DMS79 treated with DMSO at 0.1 percent for 48 hours (cell line): ENCODE measurements at regions not wholly inside any gene's neighbourhood (a gene's known extent, or its start where the extent isn't known, plus 50 kb on each side); places are given as distances from the start of the nearest gene placed in this dataset.

Source experiments
- DNase-seq: peaks from one replicate; lab custom pipeline; 2025; lab: John Stamatoyannopoulos, UW

DNA sequence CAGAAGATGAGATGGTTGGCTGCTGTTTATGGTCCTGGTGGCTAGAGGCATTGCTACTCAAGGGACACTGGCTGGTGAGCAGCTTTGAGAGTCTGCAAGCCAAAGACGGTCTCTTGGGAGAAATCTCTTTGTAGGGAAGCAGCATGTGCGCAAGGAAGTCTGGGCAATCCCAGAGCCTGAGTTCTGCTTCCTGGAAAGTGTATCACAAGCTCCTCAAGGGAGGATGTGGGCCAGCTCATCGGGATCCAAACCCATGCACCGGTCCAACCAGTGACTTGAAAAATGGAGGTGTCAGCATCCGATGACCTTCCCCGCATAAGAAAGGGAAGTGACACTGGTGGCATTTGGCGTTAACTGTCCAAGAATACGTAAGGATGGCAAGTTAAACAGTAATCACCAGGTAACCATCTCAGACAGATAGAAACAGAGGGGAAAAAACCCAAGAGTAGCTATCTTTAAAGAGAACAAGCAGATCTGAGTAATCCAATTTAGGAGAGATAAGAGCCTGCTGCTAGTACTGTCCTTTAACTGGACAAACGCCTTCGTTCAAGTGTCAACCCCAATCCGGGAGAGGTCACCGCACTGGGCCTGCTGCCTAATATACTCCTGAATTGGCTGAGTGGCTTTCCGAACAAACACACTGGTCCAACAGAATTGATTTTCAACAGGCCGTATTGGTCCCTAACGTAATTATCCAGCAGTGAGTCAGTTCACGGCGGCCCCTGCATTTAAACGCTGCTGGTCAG lies 303.0 kb upstream of the ZFHX3 start:
- DNase-seq: no peak

DNA sequence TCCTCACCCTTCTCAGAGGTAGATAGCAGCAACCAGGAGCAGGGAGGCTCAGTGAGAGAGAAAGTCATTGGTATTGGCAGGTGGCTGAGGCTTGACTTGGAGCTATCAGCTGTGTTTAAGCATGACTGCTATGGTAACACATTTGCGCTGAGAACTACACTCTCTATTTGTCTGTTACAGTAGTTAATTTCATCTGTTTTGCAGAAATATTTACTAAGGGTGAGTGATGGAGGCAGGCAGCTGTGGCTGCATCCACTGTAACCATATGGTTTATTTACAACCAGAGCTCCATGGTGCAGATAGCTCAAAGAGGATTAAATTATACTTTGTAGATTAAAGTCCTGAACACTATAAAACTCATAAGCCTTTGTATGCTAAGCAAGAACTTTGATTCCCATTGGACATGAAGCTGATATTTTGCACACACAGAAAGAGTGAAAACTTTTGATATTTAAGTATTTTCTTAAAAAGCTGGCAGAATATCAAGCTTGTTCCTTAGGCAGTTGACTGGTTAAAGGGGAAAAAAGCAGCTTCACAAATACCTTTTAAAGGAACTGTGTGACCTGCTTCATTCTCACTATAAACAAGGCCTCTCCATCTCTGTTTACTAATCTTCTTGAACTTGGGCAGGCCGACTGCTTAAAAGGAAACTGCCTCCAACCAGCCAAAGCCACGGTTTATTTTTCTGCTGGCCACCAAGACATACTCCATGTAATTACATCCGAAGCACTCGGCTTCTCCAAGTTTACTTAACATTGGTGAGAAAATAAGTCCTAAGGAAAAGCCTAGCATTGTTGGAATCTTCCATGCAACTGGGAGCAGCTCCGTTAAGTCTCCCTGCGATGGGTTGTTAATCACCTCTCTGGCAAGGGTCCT lies 299.8 kb upstream of the ZFHX3 start:
- peak; percentile 18 for DNase-seq

DNA sequence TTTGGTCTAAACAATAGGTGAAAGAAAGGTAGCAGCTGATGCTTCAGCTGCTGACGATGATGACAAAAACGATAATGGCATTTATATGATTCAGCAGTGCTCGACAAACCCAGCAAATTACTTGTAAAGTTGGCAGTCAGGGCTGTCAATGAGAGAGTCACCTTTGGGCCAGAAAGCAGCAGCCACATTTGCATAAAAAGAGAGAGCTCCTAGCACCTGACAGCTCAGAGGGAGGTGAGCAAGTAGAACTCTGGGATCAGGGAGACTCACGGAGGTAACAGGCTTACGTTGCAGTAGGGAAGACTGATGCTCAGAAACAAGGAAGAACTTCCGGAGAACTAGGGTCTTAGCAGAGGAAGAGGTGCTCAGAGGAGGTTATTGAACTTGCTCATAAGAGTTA lies 291.9 kb upstream of the ZFHX3 start:
- peak; percentile 19 for DNase-seq

DNA sequence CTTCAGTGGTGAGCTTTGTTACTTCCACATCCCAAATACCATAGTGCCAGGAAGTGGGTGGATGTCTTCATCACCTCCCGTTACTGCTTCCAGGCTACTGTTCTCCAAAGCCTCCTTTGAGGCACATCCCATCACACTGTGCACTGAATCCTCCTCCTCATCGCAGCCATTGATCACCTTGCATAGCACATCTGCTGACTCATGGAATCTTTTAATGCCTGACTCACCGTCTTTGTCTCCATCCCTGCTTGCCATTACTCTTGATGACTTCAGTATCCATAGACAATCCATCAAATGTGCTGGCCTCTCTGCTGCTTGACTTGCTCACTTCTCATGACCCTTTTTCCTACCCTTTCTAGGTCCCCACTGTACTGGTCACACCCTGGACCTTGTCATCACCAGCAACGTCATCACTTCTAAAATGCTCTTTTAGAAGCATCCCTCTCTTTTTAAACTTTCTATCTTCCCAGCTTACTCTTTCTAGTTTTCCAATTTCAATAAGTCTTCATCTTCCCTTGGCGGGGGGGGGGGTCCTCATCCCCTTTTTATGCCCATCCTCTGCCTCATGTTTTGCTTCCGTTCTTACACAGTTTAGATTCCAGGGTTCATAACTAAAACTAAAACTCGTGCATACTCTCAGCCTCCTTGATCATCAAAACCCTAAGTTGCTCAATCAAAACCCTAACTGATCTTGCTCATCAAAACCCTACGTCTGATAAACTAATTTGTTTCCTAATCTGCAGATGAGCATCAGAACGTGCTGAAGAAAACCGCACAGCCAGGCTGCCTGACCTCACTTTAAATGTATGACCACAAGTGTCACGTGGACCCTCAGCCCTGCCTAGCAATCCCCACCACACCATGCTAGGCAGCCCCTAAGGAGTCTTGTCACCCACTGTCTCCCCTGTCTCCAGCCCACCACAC lies 289.7 kb upstream of the ZFHX3 start:
- DNase-seq: no peak

DNA sequence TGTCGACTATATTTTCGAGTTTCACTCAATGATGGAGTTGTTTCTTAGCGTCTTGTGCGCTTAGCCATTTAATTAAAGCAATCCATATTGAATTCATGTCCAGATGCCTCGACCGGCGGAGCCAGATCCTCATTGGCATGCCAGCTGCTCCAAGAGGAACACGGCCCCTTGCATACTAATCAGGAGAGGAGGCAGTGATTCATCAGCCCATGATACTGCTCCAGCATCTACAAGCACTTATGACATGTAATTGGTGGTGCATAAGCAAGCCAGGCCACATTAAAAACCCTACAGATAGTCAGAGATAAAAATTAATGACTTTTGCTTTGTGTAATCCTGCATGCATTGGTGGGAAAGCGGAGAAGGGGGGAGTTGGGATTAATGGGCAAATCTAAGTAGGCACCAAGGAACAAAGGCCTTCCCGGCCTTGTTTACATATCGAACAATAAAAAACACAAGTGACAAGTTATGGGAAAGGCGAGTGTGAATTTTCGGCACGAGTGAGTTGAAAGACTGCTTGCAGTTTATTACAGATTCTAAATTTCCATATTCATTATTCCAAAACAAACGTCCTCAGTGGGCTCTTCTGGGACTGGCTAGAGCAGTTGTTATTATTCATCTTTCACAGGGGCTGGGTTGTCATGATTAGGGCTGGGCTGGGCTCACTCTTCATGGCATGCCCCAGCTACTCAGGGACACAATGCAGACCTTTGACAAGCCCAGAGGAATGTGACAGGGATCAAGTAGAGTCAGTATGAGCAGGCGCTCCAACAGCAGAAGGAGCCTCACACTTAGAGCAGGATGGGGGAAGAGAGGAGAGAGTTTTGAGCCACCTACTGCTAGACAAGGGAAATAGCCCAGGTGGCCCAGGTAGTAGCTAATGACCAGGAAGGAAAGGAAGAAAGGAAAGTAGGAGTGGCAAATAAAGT lies 281.7 kb upstream of the ZFHX3 start:
- no peak for DNase-seq

DNA sequence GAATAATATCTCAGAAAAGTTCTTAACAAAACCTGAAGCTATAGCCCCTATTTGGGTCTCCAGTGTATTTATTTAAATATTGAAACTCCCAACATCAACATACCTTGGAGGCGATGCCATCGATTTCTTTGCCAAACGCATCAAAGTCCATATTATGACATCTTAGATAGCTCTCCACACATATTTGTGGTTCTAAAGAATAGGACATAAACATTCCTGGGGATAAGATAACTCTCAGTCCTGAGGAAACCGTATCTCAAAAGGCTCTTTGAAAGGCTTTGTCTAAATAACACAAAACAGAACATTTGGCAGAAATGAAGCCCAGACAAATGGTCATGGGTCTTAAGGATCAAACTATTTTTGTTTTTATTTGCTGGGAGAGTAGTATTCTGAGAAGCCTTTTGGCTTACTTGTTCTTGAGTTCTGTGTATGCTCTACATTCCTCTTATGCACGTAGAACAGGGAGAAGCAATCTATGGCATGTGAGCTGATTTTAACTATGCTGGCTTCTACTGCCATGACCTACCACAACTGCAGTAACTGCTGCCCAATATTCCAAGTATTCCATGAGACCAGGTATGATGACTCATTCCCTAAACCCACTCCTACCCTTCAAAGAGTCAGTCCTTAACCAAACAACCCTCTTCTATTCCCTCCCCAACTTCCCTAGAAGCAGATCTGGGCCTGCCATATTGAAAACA lies 279.0 kb upstream of the ZFHX3 start:
- no peak for DNase-seq

DNA sequence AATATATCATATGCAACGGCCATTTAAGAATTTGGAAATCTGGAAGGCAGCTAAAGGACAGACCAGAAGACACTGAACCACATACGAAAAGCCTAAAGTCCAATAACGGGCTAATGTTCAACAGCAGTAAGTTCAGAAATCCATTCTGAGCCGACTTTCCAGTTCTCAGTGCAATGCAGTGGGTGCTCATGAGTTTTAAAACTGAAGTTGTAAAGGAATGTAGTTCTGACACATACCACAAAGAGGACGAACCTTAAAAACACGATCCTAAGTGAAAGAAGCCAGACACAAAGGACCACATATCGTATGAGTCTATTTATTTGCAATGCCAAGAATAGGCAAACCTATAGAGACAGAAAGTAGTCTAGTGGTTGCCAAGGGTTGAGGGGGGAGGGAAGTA lies 278.3 kb upstream of the ZFHX3 start:
- DNase-seq: no peak

DNA sequence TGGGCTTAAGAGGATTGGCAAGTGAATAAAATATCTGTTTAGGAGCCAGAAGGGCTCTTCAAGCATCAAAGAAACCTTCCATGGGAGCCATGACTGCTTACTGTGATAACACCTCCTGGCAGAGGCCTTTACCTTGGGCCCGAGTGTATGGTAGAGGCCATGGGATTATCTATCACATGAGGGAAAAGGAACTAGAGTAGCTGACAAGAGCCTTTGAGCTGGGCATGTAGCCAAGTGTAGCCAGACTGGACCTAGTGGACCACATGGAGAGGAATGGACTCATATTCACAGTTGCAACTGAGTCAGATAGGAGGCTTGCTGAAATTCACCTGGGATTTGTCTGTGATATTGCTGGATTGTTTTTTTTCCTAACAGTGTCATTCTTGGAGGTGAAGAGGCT lies 276.0 kb upstream of the ZFHX3 start:
- no peak for DNase-seq

DNA sequence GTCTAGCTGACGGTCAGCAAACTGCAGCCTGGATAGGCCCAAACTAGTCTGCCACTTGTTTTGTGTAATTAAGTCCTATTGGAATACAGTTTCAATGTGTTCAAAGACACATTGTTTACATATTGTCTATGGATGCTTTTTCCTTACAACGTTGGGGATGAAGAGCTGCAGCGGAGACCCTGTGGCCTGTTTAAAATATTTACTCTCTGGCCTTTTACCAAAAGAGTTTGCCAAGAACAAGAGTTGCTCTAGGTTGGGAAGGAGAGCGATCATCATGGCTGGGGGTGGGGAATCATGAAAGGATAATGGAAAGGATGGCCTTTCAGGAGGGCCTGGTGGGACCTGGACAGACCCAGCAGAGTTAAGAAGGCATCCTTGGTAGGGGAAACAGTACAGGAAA lies 274.9 kb upstream of the ZFHX3 start:
- DNase-seq: no peak

DNA sequence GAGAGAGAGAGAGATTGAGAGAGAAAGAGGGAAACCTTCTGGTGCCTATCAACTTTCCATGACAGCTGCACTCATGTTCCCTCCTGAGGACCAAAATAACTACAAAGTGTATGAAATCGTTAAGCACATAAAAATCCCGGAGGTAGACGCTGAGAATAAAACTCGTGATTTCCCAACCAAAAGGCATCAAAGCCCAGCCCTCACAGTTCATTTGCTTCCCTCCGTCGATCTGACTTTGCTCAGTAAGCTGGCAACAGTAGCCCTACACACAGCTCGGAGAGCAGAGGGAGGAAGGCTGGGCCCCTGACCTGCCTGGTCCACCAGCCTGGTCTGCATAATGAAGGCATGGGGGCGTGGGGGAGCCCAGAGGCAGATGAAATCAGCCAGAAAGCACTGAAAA lies 273.9 kb upstream of the ZFHX3 start:
- no peak for DNase-seq

DNA sequence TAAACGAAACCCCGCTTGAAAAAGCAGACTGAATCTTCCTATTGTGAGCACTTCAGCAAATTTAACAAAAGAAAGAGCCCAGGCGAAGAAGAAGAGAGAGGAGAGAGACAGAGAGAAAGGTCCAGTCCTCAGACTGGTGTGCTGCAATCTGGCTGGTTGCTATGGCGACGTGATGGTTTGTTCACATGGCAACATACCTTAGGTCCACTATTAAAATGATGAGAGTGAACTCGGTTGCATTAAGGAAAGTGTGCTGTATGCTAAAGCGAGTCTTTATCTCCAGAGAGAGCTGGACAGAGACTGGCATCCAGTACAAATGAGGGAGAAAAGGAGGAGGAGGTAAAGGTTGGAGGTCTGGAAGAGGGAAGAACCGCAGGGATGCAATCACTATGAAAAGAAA lies 271.8 kb upstream of the ZFHX3 start:
- no peak for DNase-seq

DNA sequence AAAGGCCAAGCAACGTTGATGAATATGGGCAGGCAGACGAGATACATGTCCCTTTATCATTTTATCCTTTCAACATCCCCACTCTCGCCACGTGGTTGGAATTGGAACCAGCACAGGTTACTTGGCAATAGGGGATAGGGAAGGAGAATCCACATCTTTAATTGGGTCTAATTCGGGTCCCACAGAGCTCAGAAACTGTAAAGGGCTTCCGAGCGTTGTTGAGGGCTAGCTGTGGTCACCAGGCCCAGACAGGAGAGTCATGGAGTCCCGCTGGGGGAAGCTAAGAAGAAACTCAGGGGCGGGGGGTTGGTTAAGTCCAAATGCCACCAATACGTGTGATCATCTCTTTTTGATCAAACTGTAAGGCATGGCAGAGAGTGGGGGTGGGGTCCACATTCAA lies 271.3 kb upstream of the ZFHX3 start:
- DNase-seq: no peak

DNA sequence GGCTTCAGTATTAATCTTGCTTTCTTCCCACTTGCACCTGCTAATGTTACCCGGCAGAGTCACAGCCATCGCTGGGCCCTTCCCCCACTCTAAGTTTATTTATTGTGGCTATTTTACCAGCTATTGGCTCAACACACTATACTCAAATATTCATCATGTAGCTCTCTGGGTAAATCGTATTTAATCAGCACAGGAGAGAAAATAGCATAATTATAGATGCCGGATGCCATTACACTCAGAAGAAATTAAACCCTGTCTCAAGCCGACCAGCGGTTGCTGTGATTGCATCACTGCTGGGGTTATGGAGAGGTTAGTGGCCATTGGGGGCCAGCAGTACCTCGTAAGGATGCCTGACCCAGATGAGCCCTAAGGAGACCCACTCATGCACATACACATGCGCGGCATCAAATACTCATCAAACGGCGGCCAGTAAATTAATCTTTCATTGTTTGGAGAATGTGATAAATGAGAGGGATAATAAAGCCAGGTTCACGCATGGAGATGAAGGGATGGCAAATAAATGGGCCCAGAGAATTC lies 269.5 kb upstream of the ZFHX3 start:
- DNase-seq: no peak

DNA sequence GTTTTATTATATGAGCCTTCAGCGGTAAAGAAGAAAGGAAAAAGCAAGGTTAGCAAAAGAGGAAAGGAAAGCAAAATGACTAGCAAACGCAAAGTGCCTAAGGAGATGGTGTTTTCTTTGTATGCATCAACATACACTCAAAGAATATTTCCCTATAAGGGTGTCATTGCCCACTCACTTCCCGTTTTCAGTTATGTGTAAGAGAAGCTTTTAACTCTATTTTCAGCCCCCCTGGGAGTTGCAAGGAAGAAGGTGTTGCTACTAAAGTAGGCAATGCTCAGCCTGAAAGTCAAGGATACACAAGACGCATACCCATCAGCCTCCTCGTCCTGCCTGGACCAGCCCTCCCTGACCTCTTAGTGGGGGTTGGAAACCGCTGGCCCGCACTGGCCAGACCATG lies 267.7 kb upstream of the ZFHX3 start:
- no peak for DNase-seq

DNA sequence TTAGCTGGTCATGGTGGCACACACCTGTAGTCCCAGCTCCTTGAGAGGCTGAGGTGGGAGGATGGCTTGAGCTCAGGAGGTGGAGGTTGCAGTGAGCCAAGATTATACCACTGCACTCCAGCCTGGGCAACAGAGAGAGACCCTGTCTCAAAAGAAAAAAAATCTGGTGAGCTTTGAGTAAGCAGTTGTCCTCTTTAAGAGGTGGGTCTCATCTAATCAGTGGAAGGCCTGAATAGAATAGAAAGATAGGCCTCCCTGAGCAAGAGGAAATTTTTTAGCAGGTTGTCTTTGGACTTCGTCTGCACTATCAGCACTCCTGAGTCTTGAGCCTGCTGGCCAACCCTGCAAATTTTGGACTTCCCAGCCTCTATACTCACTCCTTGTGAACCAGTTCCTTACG lies 266.0 kb upstream of the ZFHX3 start:
- no peak for DNase-seq

DNA sequence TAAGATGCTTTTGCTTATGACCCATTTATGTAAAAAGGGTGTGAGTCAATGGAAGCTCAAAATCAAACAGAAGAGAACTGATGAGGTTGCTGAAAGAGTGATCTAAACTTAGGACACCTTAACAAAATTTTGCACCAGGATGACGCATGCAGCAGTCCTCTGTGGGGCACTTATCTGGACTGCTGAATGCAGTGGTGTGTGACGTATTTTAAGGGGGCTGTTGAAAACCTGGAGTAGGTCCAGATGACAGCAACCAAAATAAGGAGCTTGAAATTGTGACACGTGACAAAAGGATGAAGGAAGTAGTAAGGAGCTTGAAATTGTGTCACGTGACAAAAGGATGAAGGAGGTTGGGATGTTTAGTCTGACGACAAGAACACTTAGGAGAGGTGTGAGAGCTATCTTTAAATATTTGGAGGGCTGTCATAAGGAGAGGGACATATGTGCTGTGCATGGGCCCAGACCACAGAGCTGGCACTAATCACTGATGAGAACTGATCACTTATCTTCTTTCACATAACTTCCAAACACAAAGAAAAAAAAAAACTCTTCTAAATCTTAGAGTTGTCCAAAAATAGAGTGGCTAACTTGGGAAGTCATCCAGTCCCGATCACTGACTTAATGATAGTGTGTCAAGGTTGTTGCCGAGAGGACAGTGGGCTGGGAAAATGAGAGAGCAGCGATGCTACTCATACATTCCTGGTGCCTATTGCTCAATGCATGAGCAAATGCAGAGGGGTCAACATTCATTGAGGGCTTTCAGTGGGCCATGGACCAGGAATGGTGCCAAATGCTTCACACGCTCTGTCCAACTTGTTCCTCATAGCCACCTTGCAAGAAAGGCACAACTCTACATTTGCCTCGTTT lies 264.2 kb upstream of the ZFHX3 start:
- no peak for DNase-seq

DNA sequence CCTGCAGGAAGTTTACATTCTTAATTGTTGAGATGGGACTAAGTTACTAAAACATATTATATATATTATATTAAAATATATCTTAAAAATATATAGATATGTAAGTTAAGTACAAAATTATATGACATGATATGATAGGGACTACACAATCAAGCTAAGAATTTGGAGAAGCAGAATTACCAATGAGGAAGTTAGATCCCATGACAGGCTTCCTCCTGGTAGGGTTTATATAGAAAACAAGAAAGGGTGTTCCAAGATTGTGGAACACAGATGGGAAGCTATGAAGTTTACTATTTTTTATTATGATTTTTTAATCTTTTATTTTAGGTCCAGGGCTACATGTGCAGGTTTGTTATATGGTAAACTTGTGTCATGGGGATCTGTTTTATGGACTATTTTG lies 260.8 kb upstream of the ZFHX3 start:
- DNase-seq: no peak

DNA sequence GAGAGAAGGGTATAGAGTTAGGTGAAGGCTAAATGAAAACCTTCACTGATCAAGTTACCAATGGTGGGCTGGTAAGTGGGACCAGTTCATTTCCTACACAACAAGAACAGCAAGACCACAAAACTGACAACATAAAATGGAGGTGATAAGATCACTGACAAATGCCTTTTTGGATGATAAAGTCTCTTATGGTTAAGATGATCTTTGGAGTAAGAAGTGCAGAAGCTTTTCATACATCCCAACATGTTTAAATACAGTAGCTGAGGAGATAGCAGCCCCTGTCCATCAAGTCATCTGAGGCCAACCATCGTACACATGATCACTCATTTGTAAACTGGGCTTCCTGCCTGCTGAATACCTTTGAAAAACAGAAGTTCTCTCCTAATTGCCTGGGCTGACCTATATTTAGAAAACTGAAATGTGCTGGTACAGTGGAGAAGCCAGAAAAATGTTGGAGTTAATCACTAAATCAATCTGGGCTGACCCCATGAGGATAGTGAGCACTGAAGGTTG lies 259.0 kb upstream of the ZFHX3 start:
- DNase-seq: no peak
